Natural killer cell (primary cell): ENCODE measurements at regions not wholly inside any gene's neighbourhood (a gene's known extent, or its start where the extent isn't known, plus 50 kb on each side); places are given as distances from the start of the nearest gene placed in this dataset.

Source experiments
- ATAC-seq, 3 donors: fragments of 150-1000 bp in 2 of 3; fragments of 200-7000 bp in 1 of 3; cut with Tn5 transposase; 1 replicate in 1 of 3; 2 replicates in 2 of 3; pipeline ENCODE4 v1.10.0; 2021; ENCODE audit warnings: mild to moderate bottlenecking in 2 of 3, moderate library complexity in 2 of 3
- DNase-seq, 2 donors: peaks; one replicate each; pipeline versions ENCODE4 v3.0.0 to v3.0.0-alpha.2; 2013 to 2021; ENCODE audit warnings: mixed read lengths in 1 of 2
- H3K27ac ChIP-seq: one replicate; pipeline ENCODE4 v1.5.1; 2013; ENCODE audit warnings: mild to moderate bottlenecking, low read length
- H3K27me3 ChIP-seq: one replicate; pipeline ENCODE4 v1.6.1; 2013; ENCODE audit warnings: low read length; ENCODE audit not compliant: control insufficient read depth, insufficient read depth
- H3K36me3 ChIP-seq: one replicate; pipeline ENCODE4 v1.6.1; 2013; ENCODE audit warnings: low read length; ENCODE audit not compliant: control insufficient read depth, insufficient read depth
- H3K4me1 ChIP-seq: one replicate; pipeline ENCODE4 v1.6.1; 2013; ENCODE audit warnings: low read length; ENCODE audit not compliant: control insufficient read depth, insufficient read depth
- H3K4me3 ChIP-seq: one replicate; pipeline ENCODE4 v1.5.1; 2013; ENCODE audit warnings: low read length
- H3K9me3 ChIP-seq: one replicate; pipeline ENCODE4 v1.6.1; 2013; ENCODE audit warnings: low read length; ENCODE audit not compliant: control insufficient read depth, insufficient read depth
- H3K27ac Mint-ChIP-seq, 2 donors: one replicate each; pipeline ENCODE4 v1.8.0; 2022; ENCODE audit warnings: mild to moderate bottlenecking in 2 of 2, mixed read lengths in 2 of 2, moderate library complexity in 1 of 2
- H3K27me3 Mint-ChIP-seq, 2 donors: one replicate each; pipeline ENCODE4 v1.8.0; 2022; ENCODE audit warnings: low read depth in 2 of 2, mixed read lengths in 2 of 2
- H3K36me3 Mint-ChIP-seq: one replicate; pipeline ENCODE4 v1.8.0; 2022; ENCODE audit warnings: mixed read lengths
- H3K4me1 Mint-ChIP-seq, 2 donors: one replicate each; pipeline ENCODE4 v1.8.0; 2022; ENCODE audit warnings: mixed read lengths in 2 of 2
- H3K4me3 Mint-ChIP-seq: one replicate; pipeline ENCODE4 v1.8.0; 2022; ENCODE audit warnings: mild to moderate bottlenecking, moderate library complexity, mixed read lengths
- H3K9me3 Mint-ChIP-seq, 2 donors: one replicate each; pipeline ENCODE4 v1.8.0; 2022; ENCODE audit warnings: mixed read lengths in 2 of 2
- WGBS: methylation state at CpG from one replicate; pipeline ENCODE4 v1.1.7; 2013; ENCODE audit warnings: missing lambda C conversion rate; ENCODE audit not compliant: insufficient coverage; 5-methylcytosine and 5-hydroxymethylcytosine counted together
- intact Hi-C: fragments of 100-400 bp; cut with micrococcal nuclease; formaldehyde crosslinking; loops from one replicate; pipeline ENCODE4 v1.14.2; 2022
- TF ChIP-seq, protein P1 (sequence below): fragments of 200-600 bp; IDR thresholded peaks from one replicate; pipeline ENCODE4 v1.8.0; 2022; ENCODE audit warnings: antibody characterized with exemption

DNA sequence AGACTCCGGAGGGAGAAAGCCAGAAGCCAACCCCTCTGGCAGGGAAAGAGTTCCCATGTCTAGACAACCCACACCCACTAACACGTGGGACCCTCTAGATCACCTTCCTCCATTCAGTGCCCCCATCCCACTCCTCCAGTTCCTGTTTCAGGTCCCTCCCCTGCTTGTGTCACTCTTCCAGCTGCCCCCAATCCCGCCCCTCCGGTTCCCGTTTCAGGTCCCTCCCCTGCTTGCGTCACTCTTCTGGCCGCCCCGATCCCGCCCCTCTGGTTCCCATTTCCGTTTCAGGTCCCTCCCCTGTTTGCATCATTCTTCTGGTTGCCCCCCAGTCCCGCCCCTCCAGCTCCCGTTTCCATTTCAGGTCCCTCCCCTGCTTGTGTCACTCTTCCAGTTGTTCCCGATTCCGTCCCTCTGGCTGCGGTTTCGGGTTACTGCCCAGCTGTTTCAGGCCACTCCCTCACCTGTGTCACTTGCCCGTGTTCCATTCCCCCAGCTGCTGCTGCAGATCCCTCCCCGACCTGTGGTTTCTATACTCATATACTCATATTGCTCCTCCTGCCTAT is 64.8 kb upstream of the RANBP6 start:
- intact Hi-C loops = no loop called here
- peak overlapping the region; percentile 71 to 94 for H3K27ac Mint-ChIP-seq
- no peaks in the 10 kb centered on the region for H3K36me3 ChIP-seq
- ATAC-seq (peak; percentile 88 to 96 (median 95)), DNase-seq (peak; percentile 42 to 86)
- H3K4me1 ChIP-seq = peaks cover 7% of the 10 kb centered on the region
- TF ChIP-seq, protein P1, sequence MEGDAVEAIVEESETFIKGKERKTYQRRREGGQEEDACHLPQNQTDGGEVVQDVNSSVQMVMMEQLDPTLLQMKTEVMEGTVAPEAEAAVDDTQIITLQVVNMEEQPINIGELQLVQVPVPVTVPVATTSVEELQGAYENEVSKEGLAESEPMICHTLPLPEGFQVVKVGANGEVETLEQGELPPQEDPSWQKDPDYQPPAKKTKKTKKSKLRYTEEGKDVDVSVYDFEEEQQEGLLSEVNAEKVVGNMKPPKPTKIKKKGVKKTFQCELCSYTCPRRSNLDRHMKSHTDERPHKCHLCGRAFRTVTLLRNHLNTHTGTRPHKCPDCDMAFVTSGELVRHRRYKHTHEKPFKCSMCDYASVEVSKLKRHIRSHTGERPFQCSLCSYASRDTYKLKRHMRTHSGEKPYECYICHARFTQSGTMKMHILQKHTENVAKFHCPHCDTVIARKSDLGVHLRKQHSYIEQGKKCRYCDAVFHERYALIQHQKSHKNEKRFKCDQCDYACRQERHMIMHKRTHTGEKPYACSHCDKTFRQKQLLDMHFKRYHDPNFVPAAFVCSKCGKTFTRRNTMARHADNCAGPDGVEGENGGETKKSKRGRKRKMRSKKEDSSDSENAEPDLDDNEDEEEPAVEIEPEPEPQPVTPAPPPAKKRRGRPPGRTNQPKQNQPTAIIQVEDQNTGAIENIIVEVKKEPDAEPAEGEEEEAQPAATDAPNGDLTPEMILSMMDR = no peak
- peak overlapping the region; percentile 52 for H3K4me3 ChIP-seq
- no peaks in the 10 kb centered on the region for H3K36me3 Mint-ChIP-seq
- peak overlapping the region; percentile 78 for H3K27ac ChIP-seq
- H3K4me1 Mint-ChIP-seq = peaks cover 5 to 17% of the 10 kb centered on the region in 2 donors
- 25% methylated on average over 18 of the region's 18 CpGs for WGBS
- no peaks in the 10 kb centered on the region for H3K9me3 Mint-ChIP-seq
- no peaks in the 10 kb centered on the region for H3K9me3 ChIP-seq
- peak overlapping the region; percentile 87 for H3K4me3 Mint-ChIP-seq
- peaks cover 0 to 13% of the 10 kb centered on the region in 2 donors for H3K27me3 Mint-ChIP-seq
- peaks cover 3% of the 10 kb centered on the region for H3K27me3 ChIP-seq

DNA sequence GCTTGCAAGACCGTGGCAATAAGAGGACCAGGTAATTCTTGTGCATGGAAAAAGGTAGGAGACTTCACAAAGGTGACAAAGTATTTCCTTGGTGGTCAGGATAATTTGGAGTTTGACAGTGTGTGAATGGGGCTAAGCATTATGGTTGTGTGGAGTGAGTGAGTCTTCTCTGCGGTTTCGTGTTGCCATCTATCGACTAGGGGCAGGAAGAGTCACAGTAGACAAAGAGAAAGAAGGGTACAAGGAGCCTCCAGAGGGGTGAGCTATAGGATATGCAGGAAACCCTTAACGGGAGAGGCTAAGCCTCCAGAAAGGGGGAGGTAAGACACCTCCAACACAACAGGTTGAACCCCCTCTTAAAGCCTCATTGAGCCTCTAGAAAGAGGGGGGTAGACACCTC is 64.0 kb upstream of the RANBP6 start:
- Mint-ChIP-seq H3K9me3 (no peaks in the 10 kb centered on the region), H3K4me1 (peaks cover 5 to 17% of the 10 kb centered on the region in 2 donors), H3K4me3 (peak overlapping the region; percentile 87), H3K27me3 (peaks cover 0 to 13% of the 10 kb centered on the region in 2 donors), H3K27ac (peak overlapping the region; percentile 71 to 94), H3K36me3 (no peaks in the 10 kb centered on the region)
- Histone ChIP-seq H3K4me3 (no peak overlapping the region), H3K4me1 (peaks cover 7% of the 10 kb centered on the region), H3K27ac (no peak overlapping the region), H3K9me3 (no peaks in the 10 kb centered on the region), H3K27me3 (peaks cover 3% of the 10 kb centered on the region), H3K36me3 (no peaks in the 10 kb centered on the region)
- WGBS = 90% methylated on average over 4 of the region's 5 CpGs
- ATAC-seq (no peak), DNase-seq (no peak)
- intact Hi-C loops = no loop called here
- TF ChIP-seq, protein P1 = no peak

DNA sequence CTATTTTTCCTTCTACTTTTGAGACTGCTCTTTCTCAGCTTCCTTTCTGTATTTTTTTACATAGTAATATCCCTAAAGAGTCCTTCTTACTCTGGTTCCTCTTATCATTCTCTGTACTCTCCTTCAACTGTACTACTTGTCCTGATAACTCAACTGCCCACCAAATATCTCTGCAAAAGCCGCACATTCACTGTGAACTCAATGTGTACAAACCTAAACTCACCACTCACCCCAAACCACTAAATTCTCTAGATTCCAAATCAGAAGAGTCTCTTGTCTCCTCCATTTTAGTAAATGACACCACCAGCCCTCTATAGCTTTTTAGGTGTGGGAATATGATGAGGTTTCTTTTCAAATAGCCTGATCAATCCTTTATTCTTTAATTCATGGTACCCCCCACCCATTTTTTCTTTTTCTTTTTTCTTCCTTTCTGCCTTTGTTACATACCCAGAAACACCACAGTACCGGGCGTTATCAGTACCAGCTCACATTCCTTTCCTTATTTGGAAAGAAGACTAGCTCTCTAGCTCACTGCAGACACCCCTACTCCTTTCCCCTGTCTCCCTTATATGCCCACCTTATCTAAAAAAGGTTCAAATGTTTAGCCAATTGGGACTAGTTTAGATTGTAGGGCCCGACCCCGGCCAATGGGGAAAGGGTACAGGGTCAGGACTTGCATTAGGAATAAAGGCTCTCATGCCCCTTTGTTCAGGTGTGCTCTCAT is 63.1 kb upstream of the RANBP6 start:
- DNase-seq (no peak), ATAC-seq (no peak)
- no peak overlapping the region for H3K27ac Mint-ChIP-seq
- H3K36me3 Mint-ChIP-seq = no peaks in the 10 kb centered on the region
- H3K4me3 Mint-ChIP-seq = no peak overlapping the region
- peaks cover 0 to 13% of the 10 kb centered on the region in 2 donors for H3K27me3 Mint-ChIP-seq
- peaks cover 7% of the 10 kb centered on the region for H3K4me1 ChIP-seq
- H3K27me3 ChIP-seq = peaks cover 3% of the 10 kb centered on the region
- intact Hi-C loops = no loop called here
- H3K27ac ChIP-seq = no peak overlapping the region
- peaks cover 5 to 17% of the 10 kb centered on the region in 2 donors for H3K4me1 Mint-ChIP-seq
- H3K36me3 ChIP-seq = no peaks in the 10 kb centered on the region
- 88% methylated on average over 5 of the region's 5 CpGs for WGBS
- no peak overlapping the region for H3K4me3 ChIP-seq
- H3K9me3 ChIP-seq = no peaks in the 10 kb centered on the region
- TF ChIP-seq, protein P1 = no peak
- no peaks in the 10 kb centered on the region for H3K9me3 Mint-ChIP-seq
